Hindlimb muscle (tissue), 1 donor: ENCODE measurements at regions not wholly inside any gene's neighbourhood (a gene's known extent, or its start where the extent isn't known, plus 50 kb on each side); places are given as distances from the start of the nearest gene placed in this dataset.
"Not testable (repeated sequence)": the region's sequence is repeated elsewhere in the genome, so short reads cannot be mapped to it uniquely, and the experiment has no call there.

ENCODE experiments used
- DNase-seq: peaks from one replicate; pipeline ENCODE4 v3.0.0-alpha.2; 2013

DNA sequence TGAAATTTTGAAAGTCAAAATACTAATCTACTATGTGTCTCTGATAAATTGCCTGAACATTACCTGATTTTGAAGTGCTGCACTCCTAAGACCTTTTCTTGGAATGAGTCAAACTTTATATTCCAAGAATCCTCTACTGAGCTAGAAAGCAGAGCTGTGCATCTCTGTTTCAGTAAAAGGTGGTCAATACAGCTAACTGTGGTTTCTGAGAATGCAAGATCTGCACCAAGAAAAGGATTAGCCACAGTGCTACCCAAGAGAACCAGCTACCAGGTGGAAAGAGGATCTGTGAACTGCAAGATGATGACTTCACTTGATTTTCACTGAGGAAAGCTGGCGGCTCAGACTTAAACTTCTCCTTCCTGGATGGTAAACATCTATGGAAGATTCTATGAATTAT, 289.3 kb downstream of the LIPI start:
- not testable (repeated sequence) for DNase-seq

DNA sequence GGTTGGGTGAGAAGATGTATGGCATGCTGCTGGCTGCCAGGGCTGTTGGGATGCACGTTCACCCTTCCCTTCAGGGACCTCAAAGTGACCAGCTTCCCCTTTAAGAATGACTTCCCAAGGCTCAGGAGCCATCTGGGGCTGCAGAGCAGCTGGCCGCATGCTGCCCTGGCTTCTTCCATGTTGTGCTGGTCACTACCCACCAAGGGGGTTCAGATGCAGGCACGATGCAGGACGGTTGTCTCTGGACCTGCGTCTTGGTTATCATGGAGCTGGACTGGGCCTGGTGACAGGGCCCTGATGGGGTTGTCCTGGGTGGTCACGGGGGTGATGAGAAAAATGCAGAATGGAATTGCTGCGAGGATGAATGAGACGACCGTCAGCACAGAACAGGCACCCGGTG, 297.8 kb downstream of the POTED start:
- DNase-seq, result not testable (repeated sequence)

DNA sequence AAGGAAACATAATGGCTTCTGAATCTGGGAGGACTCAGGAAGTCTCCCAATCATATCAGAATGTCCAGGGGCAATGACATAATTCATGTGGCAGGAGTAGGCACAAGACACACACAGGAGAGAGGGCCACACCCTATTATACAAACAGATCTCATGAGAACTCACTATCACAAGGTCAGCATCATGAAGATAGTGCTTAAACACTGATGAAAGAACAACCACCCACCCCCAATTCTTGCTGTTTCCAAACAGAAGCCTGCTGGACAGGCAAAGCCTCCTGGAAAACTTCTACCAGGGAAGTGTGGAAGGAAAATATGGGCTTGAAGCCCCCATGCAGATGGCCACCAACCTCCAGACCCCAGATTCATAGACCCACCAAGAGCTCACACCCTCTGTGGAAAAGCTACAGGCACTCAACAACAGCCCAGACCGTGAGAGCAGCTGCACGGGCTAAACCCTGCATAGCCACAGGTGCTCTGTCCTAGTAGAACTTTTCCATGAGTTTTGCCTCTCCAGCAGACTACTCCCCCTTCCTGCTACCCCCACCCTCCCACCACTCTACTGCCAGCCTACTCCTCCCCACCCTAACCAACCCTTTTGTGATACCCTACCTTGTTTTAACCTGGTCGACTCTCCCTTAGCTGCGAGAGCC, 287.1 kb downstream of the POTED start:
- not testable (repeated sequence) for DNase-seq

DNA sequence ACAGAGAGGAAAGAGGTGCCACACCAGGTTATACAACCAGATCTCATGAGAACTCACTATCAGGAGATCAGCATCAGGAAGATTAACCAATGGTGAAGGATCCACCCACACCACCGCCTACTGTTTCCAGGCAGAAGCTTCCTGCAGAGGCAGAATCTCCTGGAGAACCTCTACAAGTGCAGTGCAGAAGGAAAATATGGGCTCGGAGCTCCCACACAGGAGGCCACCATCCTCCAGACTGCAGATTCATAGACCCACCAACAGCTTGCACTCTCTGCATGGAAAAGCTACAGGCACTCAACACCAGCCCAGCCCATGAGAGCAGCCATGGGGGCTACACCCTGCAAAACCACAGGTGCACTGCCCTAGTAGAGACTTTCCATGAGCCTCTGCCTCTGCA, 284.0 kb downstream of the POTED start:
- DNase-seq, result not testable (repeated sequence)

DNA sequence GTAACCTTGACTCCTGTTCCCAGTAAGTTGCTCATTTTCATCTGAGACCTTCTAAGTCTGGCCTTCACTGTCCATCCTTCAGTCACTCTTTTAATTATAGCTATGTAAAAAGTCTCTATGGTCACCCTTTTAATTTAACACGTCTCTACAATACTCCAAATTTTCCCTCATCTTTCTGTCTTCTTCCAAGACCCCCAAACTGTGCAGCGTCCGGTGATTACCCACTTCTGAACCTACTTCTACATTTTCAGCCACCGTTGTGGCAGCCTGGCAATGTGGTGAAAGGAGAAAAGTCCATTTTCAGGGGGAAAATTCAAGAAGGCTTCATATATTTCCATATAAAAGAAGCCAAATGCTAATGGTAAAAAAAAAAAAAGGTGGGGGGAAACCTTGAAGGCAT, 283.4 kb downstream of the POTED start:
- DNase-seq, result not testable (repeated sequence)

DNA sequence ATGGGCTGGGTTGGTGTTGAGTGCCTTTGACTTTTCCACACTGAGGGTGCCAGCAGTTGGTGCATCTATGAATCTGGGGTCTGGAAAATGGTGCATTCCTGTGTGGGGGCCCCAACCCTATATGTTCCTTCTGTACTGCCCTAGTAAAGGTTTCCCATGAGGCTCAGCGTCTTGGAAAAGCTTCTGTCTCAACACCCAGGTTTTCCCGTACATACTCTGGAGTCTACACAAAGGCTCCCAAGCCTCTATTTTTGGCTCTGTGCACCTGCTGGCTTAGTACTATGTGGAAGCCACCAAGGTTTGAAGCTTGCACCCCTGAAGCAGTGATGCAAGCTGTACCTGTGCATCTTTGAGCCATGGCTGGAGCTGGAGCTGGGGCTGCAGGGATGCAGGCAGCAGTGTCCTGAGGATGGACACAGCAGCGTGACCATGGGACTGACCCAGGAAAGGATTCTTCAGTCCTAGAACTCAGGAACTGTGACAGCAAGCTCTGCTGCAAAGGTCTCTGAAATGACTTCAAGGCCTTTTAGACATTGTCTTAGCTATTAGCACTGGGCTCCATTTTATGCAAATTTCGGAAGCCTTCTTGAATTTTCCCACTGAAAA, 282.7 kb downstream of the POTED start:
- not testable (repeated sequence) for DNase-seq

DNA sequence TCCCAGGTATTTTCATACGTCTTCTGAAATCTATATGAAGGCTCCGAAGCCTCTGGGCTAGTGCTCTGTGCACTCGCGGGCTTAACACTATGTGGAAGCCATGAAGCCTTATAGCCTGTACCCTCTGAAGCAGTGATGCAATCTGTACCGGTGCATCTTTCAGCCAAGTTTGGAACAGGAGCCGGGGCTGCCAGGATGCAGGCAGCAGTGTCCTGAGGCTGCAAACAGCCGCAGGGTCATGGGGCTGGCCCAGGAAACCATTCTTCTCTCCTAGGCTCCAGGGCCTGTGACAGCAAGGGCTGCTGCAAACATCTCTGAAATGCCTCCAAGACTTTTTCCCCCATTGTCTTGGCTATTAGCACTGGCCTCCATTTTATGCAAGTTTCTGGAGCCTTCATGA, 279.6 kb downstream of the POTED start:
- DNase-seq, result not testable (repeated sequence)

DNA sequence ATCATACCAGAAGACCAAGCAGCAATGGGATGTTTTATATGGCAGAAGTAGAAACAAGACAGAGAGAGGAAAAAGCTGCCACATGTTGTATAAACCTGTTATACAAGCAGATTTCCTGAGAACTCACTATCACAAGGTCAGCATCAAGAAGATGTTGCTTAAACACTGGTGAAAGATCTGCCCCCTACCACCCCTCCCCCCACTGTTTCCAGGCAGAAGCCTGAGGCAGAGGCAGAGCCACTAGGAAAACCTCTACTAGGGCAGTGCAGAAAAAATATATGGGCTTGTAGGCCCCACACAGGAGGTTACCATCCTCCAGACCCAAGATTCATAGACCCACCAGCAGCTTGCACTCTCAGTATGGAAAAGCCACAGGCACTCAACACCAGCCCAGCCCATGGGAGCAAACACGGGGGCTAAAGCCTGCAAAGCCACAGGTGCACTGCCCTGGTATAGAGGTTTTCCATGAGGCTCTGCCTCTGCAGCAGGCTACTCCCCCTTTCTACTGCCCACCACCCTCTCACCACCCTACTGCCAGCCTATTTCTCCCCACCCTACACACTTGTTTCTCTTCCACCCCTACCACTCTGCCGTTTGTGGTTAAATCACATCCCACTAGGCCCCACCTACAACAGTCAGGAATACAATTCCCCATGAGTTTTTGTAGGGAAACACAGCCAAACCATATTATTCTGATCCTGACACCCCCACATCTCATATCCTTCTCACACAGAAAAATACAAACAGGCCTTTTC, 274.2 kb downstream of the POTED start:
- DNase-seq, result not testable (repeated sequence)

DNA sequence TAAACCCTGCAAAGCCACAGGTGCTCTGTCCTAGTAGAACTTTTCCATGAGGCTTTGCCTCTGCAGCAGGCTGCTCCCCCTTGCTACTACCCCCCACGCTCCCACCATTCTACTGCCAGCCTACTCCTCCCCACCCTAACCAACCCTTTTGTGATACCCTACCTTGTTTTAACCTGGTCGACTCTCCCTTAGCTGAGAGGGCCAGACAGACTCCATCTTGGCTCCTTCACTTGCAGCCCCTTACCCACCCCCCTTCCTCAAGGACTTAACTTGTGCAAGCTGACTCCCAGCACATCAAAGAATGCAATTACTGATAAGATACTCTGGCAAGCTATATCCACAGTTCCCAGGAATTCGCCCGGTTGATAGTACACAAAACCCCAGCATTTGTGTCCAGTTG, 267.9 kb downstream of the POTED start:
- DNase-seq, result not testable (repeated sequence)

DNA sequence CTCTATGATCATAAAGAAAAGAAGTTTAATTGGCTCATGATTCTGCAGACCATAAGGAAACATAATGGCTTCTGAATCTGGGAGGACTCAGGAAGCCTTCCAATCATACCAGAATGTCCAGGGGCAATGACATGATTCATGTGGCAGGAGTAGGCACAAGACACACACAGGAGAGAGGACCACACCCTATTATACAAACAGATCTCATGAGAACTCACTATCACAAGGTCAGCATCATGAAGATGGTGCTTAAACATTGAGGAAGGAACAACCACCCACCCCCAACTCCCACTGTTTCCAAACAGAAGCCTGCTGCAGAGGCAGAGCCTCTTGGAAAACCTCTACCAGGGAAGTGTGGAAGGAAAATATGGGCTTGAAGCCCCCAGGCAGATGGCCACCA, 267.4 kb downstream of the POTED start:
- DNase-seq, result not testable (repeated sequence)

DNA sequence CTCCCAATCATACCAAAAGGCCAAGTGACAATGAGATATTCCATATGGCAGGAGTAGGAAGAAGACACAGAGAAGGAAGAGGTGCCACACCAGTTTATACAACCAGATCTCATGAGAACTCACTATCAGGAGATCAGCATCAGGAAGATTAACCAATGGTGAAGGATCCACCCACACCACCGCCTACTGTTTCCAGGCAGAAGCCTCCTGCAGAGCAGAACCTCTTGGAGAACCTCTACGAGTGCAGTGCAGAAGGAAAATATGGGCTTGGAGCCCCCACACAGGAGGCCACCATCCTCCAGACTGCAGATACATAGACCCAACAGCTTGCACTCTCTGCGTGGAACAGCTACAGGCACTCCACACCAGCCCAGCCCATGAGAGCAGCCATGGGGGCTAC, 264.4 kb downstream of the POTED start:
- not testable (repeated sequence) for DNase-seq

DNA sequence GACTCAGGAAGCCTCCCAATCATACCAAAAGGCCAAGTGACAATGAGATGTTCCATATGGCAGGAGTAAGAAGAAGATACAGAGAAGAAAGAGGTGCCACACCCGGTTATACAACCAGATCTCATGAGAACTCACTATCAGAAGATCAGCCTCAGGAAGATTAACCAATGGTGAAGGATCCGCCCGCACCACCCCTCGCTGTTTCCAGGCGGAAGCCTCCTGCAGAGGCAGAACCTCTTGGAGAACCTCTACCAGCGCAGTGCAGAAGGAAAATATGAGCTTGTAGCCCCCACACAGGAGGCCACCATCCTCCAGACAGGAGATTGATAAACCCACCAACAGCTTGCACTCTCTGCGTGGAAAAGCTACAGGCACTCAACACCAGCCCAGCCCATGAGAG, 245.1 kb downstream of the POTED start:
- no peak for DNase-seq

DNA sequence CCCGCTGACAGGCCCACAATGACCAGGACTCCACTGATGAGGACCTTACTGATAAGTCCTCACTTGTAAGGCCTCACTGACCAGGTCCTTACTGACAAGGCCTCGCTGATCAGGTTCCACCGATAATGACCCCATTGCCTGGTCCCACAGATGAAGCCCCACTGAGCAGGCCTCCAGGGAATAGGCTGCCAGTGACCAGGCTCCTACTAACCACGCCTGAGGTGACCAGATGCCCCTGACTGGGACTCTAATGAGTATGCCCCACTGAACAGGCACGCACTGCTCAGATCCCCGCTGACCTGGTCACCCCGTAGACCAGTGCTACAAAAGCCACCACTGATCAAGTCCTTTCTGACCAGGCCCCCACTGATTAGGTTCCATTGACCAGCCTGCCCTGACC, 241.2 kb downstream of the POTED start:
- DNase-seq, result not testable (repeated sequence)

DNA sequence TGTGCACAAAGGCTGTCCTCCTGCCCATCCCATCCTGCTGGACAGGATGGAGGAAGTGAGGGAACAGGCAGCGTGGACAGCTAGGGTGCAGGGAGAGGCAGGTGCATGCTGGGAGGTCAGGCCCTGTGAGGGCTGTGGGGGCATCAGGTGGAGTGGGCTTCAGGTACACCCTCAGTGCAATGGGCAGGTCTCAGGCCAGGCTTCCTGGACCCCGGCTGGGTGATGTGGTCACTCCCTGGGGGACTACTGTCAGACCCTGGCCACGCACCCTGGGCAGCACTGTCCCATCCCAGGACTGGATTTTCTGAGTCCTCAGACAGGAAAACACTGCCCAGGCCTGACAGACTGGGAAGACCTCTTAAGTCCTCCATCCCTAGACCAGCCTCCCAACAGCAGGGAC, 239.9 kb downstream of the POTED start:
- DNase-seq, result not testable (repeated sequence)

DNA sequence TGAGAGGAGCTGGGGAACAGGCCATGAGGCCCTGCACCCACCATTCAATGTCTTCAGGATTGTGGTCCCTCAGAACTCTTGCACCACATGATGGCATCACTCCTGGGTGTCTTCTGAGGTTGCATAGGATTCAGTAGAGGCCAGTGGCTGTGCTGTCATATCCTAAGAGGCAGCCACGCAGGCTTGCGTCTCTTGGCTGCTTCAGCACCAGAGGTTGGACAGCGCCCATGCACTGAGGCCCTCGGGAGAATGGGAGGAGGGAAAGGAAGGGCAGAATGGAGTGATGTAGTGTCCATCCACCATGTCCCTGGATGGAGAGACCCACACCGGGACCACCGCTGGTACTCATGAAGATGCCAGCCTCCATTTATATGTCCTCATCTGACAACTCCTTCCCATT, 237.1 kb downstream of the POTED start:
- DNase-seq, result not testable (repeated sequence)

DNA sequence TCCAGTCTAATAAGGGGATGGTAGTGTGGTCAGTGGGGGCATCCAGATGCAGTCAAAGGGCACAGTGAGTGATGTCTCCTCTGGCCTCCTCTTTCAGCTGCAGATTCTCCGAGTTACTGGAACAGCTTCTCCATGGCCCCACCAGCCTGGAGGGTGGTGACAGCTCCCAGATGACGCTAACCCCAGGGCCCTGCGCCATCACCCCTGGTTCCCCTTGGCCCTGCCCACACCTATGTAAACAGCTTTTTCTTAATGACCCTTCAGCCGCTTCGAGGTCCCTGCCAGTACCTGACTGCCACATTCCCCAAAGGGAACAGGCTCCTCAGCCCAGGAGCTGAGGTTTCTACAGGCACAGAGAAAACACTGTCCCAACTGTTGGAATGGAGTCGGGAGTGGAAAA, 235.0 kb downstream of the POTED start:
- DNase-seq, result not testable (repeated sequence)

DNA sequence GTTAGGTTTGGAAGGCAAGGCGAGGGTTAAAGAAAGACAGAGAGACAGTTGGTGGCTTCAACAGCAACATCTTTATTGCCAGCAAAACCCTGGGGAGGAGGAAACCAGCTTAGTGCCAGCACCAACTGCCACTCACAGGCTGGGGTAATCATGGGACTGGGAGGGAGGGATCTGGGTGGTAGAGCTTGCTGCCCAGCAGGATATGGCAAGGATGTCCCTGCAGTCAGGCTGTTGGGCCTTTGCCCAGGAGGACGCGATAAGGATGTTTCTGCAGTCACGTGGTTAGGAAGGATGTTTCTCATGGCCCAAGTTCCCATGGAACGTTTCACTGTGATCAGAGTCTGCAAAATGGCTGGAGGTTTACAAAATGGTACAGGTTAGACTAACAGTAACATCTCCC, 233.5 kb downstream of the POTED start:
- DNase-seq, result not testable (repeated sequence)

DNA sequence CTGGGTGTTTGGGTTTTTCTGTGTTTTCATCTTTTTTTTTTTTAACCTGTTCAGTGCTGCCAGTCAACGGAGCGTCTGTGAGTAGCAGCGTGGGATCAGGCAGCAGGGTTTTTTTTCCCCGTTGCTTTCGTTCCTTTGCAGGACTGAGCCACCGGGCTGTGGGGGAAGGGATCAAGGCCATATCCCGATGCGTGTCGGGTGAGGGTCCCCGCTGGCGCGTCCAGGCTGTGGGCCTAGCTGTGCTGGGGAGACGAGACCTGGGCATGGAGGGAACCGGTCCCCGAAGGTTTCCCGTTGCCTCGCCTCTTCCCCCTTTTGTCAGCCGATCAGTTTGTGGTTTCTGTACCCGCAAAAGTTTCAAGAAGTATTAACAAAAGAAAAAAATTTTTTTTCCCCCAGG, 218.1 kb downstream of the POTED start:
- DNase-seq, result not testable (repeated sequence)

DNA sequence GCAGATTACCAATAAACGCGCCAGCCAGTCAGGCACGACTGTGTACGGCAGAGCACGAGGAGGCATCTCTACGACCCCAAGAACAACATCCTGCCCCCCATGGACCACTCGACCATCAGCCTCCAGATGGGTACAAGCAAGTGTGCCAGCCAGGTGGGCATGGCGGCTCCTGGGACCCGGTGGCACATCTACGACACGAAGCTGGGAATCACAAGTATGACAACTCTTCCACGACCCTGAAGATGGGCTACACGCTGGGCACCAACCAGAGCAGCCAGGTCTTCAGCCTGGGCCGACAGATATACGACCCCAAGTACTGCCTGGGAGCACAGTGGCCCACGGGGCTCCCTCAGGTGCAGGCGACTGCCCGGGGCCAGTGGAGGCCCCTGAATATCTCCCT, 217.6 kb downstream of the POTED start:
- no peak for DNase-seq

DNA sequence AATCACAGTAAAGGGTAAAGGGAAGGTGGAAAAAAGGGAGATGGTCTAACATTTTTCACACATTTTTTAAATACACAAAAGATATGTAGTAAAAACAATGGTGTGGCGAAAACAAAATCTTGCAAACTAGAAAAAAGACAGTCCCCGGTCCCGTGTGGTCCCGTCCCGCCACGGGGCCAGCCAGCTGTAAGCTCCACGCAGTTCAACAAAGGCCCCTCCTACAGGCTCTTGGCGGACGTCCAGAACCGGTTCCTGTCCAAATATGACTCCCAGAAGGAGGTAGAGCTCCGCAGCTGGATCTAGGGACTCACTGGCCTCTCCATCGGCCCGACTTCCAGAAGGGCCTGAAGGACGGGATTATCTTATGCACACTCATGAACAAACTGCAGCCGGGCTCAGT, 216.9 kb downstream of the POTED start:
- DNase-seq, result not testable (repeated sequence)

DNA sequence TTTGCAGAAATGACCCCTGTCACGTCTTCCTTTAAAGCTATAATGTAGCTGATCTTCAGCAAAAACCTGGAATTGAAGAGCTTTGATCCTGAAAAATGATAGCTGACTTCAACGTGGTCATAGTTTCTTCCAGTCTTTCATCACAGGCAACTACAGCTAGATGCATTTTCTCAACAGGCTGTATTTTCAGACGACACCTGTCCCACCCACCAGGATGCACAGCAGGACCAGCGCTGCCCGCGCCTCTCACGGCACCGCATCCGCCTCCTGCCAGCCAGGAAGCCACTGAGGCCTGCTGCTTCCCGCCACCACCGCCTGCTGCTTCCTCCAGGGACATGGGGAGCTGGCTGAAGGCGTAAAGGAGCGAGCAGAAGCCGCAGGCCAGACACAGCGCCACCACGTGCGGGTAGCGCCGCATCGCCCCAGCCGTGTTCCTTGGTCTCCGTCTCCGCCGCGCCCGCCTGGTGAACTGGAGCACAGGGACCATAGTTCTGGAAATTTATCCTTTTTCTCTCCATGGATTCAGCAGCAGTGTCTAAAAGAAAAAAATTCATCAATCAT, 215.7 kb downstream of the POTED start:
- not testable (repeated sequence) for DNase-seq

DNA sequence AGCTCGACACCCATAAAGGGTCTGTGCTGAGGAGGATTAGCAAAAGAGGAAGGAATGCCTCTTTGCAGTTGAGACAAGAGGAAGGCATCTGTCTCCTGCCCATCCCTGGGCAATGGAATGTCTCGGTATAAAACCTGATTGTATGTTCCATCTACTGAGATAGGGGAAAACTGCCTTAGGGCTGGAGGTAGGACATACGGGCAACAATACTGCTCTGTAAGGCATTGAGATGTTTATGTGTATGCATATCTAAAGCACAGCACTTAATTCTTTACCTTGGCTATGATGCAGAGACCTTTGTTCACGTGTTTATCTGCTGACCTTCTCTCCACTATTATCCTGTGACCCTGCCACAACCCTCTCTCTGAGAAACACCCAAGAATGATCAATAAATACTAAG, 210.7 kb downstream of the POTED start:
- DNase-seq, result not testable (repeated sequence)

DNA sequence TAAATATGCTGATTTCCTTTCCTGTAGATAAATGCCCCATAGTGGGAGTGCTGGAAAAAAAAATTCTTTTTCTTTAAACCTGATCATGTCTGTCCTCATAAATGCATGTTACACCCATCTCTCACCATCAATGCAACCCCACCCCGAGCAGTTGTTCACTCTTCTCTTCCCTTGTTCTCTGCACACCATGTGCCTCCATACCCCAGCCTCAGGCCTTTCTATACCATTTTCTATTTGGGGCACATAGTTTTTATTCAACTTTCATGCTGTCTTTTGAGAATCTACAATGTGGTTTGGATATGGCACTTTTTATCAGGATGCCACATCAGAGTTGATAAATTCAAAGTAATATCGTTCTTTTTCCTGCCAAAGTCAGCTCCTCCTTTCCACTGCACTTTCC, 202.6 kb downstream of the POTED start:
- not testable (repeated sequence) for DNase-seq
